ENCODE measurements at regions not wholly inside any gene's neighbourhood (a gene's known extent, or its start where the extent isn't known, plus 50 kb on each side); places are given as distances from the start of the nearest gene placed in this dataset.

GRCh38 chr15:29382862-29383261, 113.2 kb upstream of the NSMCE3 start:
- TF ChIP-seq, protein P1, sequence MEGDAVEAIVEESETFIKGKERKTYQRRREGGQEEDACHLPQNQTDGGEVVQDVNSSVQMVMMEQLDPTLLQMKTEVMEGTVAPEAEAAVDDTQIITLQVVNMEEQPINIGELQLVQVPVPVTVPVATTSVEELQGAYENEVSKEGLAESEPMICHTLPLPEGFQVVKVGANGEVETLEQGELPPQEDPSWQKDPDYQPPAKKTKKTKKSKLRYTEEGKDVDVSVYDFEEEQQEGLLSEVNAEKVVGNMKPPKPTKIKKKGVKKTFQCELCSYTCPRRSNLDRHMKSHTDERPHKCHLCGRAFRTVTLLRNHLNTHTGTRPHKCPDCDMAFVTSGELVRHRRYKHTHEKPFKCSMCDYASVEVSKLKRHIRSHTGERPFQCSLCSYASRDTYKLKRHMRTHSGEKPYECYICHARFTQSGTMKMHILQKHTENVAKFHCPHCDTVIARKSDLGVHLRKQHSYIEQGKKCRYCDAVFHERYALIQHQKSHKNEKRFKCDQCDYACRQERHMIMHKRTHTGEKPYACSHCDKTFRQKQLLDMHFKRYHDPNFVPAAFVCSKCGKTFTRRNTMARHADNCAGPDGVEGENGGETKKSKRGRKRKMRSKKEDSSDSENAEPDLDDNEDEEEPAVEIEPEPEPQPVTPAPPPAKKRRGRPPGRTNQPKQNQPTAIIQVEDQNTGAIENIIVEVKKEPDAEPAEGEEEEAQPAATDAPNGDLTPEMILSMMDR (conservative IDR thresholded peaks at IDR 0.05) = no peak
- Histone ChIP-seq H3K14ac (ENCODE audit: insufficient read depth, low read length) (no peak overlapping the region), H3K9me3 (ENCODE audit: control insufficient read depth, low read depth, low read length) (no peaks in the 10 kb centered on the region), H2AFZ (ENCODE audit: low read length) (no peak overlapping the region), H3K79me1 (ENCODE audit: insufficient read depth, low read depth, low read length, poor library complexity, severe bottlenecking) (peaks cover 3% of the 10 kb centered on the region), H2BK20ac (ENCODE audit: low read depth, low read length, poor library complexity, severe bottlenecking) (no peak overlapping the region), H3K9ac (ENCODE audit: extremely low read depth, insufficient read length, low read length) (no peak overlapping the region), H4K5ac (ENCODE audit: insufficient read length, low read depth, low read length) (no peak overlapping the region), H4K8ac (replicated peaks; ENCODE audit: insufficient read length, low read depth, low read length) (no peak overlapping the region), H2BK120ac (ENCODE audit: low read depth, low read length, poor library complexity, severe bottlenecking) (no peak overlapping the region), H3K18ac (ENCODE audit: insufficient read length, low read depth, low read length) (no peak overlapping the region), H3K79me2 (ENCODE audit: insufficient read depth, low read length) (no peaks in the 10 kb centered on the region; the same call in 1 of the 2 replicates), H3T11ph (ENCODE audit: low read length) (no peak overlapping the region), H2BK12ac (ENCODE audit: insufficient read length, low read depth, low read length) (no peak overlapping the region), H2AK5ac (ENCODE audit: insufficient read length, low read length) (no peak overlapping the region), H3K23ac (ENCODE audit: insufficient read length, low read depth, low read length) (no peak overlapping the region), H2BK15ac (ENCODE audit: low read depth, low read length) (no peak overlapping the region), H3K4me2 (ENCODE audit: insufficient read depth, insufficient read length, low read length) (no peak overlapping the region), H3K27ac (ENCODE audit: insufficient read length, low read depth, low read length) (no peak overlapping the region), H4K91ac (ENCODE audit: insufficient read length, low read depth, low read length) (no peak overlapping the region), H3K4ac (ENCODE audit: low read depth, low read length) (no peak overlapping the region), H3K23me2 (ENCODE audit: insufficient read length, low read depth, low read length, poor library complexity, severe bottlenecking) (no peaks in the 10 kb centered on the region), H2BK5ac (ENCODE audit: insufficient read length, low read length) (no peak overlapping the region), H3K4me1 (ENCODE audit: insufficient read depth, low read length) (no peaks in the 10 kb centered on the region), H3K27me3 (ENCODE audit: insufficient read depth, low read length) (no peaks in the 10 kb centered on the region), H4K20me1 (ENCODE audit: control insufficient read depth, insufficient read depth, insufficient read length) (no peaks in the 10 kb centered on the region), H3K56ac (ENCODE audit: insufficient read length, low read depth, low read length) (no peak overlapping the region)
- Mint-ChIP-seq H3K9me3 (no peaks in the 10 kb centered on the region), H3K27me3 (ENCODE audit: low read depth) (no peaks in the 10 kb centered on the region; the same call in 1 of the 2 replicates), H3K4me3 (no peak overlapping the region), H3K4me1 (peaks cover 8 to 15% of the 10 kb centered on the region in 2 experiments), H3K27ac (no peak overlapping the region; a peak in 1 of 7 replicates), H3K36me3 (ENCODE audit: insufficient read depth in 1 of 3, low read depth in 3 of 3) (no peaks in the 10 kb centered on the region; a peak in 1 of 7 replicates)
- no peak for DNase-seq
- no CpG with 5 or more reads among the region's 8 CpGs for WGBS (ENCODE audit: extremely low coverage, insufficient read length, low lambda C conversion rate)

Data from H9 (cell line).